Uterus (tissue), 2 donors: ENCODE measurements at regions not wholly inside any gene's neighbourhood (a gene's known extent, or its start where the extent isn't known, plus 50 kb on each side); places are given as distances from the start of the nearest gene placed in this dataset.

Experiments
- CTCF ChIP-seq, 4 experiments: fragments of 200-600 bp in 2 of 4; fragments of 450-650 bp in 2 of 4; sonication (generic) in 2 of 4; IDR thresholded peaks; one replicate each; pipeline ENCODE4 v1.5.1; 2016 to 2019; ENCODE audit warnings: antibody characterized with exemption in 4 of 4, mild to moderate bottlenecking in 2 of 4, moderate library complexity in 1 of 4
- POLR2A ChIP-seq, 2 donors: fragments of 450-650 bp; IDR thresholded peaks; one replicate each; pipeline ENCODE4 v1.6.1; 2016; ENCODE audit warnings: antibody characterized with exemption in 2 of 2, mild to moderate bottlenecking in 1 of 2, moderate library complexity in 1 of 2

DNA sequence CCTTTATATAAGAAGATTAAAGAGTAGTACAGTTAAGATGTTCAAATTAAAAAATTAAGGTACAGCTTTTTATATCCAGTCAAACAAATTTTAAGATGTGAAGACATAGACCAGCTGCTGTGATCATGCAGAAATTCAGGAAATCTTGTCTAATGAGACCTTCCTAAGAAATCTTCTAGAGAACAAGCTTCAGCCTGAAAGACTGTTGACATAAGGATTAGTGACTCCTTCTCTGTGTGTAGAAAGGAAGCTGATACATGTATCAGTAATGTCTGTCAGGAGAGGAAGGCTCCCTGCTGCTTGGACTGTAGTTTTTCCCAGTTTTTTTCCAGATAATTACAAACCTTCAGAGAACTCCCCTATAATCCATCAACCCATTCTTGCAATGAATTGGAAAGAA lies 75.8 kb upstream of the PCSK5 start:
- TF ChIP-seq POLR2A (IDR thresholded peaks at IDR 0.05) (no peak), CTCF (IDR thresholded peaks at IDR 0.05) (no peak)
